Heart left ventricle (tissue), 13 donors: ENCODE measurements at regions not wholly inside any gene's neighbourhood (a gene's known extent, or its start where the extent isn't known, plus 50 kb on each side); places are given as distances from the start of the nearest gene placed in this dataset.

Experiments used
- CTCF ChIP-seq, 12 donors: fragments of 200-600 bp; sonication (generic) in 4 of 12; IDR thresholded peaks; one replicate each; pipeline versions ENCODE4 v1.5.0 to v1.8.0; 2018 to 2022; ENCODE audit warnings: antibody characterized with exemption in 12 of 12, mild to moderate bottlenecking in 5 of 12
- POLR2A ChIP-seq, 2 donors: fragments of 450-650 bp; IDR thresholded peaks; one replicate each; pipeline ENCODE4 v1.6.1; 2017; ENCODE audit warnings: antibody characterized with exemption in 2 of 2, mild to moderate bottlenecking in 2 of 2, moderate library complexity in 2 of 2
- donor health status: ischemic (EF 13 %, LVEDD 7.1; RV severe dilation, severe dysfunction).
- donor health status: DM: no; HTN: yes; CAD: no.
- donor health status: DM: no; HTN: no; CAD: no.
- donor health status: ischemic (EF 25% LVEDD 6.9; RV normal size, moderate dysfunction).
- donor health status: ischemic (EF 25% LVEDD 5.7; RV mildly dilated, moderate dysfunction).
- donor health status: ischemic (EF 35%, LVEDD 5.7; RV mildly dilated, moderate dysfunction).
- donor health status: nonischemic (EF 11% LVEDD 7.7; RV severe dilation, severe dysfunction).
- donor health status: DM: yes; HTN: yes; CAD: no.
- donor health status: PGD.
- donor health status: ischemic (EF 29% LVEDD 5.4; RV normal size, mild dysfunction).
- donor health status: nonischemic (EF 23%, LVEDD 6.1; RV moderate dilation, normal function).

- TF ChIP-seq CTCF (IDR thresholded peaks at IDR 0.05), result no peak
- no peak for TF ChIP-seq POLR2A (IDR thresholded peaks at IDR 0.05)
Observed at GRCh38 chr12:98439471-98439951, 75.9 kb upstream of the TMPO start.
